GM20000 (cell line): ENCODE measurements at regions not wholly inside any gene's neighbourhood (a gene's known extent, or its start where the extent isn't known, plus 50 kb on each side); places are given as distances from the start of the nearest gene placed in this dataset.

ENCODE experiments used
- DNase-seq: peaks from one replicate; pipeline ENCODE4 v3.0.0; 2012; ENCODE audit warnings: low spot score
- TF ChIP-seq, protein P1 (sequence below): IDR thresholded peaks from 2 replicates; pipeline ENCODE4 v1.5.1; 2012; ENCODE audit warnings: mild to moderate bottlenecking, control low read depth; ENCODE audit errors: extremely low read depth, missing control alignments

DNA sequence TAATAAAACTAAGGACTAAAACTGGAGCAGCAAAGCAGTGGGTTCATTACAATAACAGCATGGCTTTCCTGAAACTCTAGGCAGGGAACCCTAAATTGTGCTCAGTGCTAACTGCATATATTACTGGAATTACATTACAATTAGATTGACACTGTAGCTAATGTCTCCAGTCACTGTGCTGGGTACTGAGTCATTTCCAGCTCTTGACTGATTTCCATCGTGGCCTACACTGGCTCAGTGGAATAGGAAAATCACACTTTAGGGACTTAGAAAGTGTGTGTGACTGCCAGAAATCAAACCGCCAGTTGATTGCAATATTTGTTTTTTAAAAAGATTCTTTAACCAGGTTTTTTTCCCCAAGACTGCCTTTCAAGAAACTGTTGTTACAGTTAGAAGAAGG, 1447.4 kb upstream of the GOT2 start:
- TF ChIP-seq, protein P1, sequence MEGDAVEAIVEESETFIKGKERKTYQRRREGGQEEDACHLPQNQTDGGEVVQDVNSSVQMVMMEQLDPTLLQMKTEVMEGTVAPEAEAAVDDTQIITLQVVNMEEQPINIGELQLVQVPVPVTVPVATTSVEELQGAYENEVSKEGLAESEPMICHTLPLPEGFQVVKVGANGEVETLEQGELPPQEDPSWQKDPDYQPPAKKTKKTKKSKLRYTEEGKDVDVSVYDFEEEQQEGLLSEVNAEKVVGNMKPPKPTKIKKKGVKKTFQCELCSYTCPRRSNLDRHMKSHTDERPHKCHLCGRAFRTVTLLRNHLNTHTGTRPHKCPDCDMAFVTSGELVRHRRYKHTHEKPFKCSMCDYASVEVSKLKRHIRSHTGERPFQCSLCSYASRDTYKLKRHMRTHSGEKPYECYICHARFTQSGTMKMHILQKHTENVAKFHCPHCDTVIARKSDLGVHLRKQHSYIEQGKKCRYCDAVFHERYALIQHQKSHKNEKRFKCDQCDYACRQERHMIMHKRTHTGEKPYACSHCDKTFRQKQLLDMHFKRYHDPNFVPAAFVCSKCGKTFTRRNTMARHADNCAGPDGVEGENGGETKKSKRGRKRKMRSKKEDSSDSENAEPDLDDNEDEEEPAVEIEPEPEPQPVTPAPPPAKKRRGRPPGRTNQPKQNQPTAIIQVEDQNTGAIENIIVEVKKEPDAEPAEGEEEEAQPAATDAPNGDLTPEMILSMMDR: no peak
- DNase-seq: no peak

GRCh38 chr16:60180609-60181008, 1446.5 kb upstream of the GOT2 start:
- TF ChIP-seq, protein P1: no peak
- DNase-seq: no peak

DNA sequence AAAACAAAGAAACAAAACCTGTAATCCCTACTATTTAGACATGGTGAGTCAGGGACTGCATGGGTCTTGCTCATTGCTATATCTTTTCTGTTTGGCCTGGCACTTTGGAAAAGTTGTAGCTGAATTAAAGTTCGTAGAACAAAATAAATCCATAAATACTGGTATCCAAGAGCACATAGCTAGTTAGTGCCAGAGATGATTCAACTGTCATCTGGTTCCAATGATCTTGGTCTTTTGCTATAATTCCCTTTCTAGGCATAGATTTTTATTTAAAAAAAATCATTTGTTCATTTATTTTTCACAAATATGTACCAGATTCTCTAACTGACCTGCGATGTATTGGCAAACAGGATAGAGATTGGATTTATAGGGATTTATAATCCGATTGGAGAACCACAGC, 1436.1 kb upstream of the GOT2 start:
- DNase-seq: no peak
- TF ChIP-seq, protein P1: no peak

- no peak for DNase-seq
These were observed 1432.0 kb upstream of the GOT2 start for GRCh38 chr16:60166111-60166510.

DNA sequence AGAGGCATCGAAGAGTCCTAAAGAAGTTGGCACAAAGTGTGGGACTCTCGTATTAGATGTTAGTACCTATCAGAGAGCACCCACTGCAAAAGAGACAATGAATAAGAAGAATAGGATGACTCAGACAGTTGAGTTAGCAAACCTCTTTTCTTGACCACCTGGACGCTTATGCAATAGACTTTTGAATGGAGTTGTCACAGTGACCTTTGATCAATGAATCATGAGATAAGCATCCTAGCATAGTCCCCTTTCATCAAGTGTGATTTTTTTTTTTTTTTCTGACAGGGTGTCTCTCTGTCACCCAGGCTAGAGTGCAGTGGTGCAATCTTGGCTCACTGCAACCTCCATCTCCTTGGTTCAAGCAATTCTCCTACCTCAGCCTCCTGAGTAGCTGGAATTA, 1417.9 kb upstream of the GOT2 start:
- no peak for DNase-seq
- TF ChIP-seq, protein P1: no peak

More at GRCh38 chr16:60166111-60166510, 1432.0 kb upstream of the GOT2 start:
- TF ChIP-seq, protein P1: no peak

DNA sequence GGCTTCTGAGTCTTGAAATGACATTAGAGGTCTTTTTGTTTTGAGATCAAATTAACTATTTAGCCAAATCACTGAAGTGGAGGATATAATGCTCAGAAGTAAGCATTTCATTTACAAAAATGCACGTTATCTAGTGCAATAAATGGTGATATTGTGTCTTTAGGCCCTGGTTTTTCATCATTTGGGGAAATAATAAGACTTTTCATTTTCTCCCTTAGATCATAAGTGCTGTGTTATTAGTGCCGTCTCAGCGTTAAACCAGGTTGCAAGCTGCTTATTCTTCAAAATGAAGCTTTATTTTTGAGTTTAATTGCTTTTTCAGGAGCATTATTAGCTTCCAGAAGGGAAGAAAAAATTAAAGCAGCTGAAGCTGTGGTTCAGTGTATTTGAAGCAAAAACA, 1416.8 kb upstream of the GOT2 start:
- TF ChIP-seq, protein P1: no peak
- DNase-seq: no peak

DNA sequence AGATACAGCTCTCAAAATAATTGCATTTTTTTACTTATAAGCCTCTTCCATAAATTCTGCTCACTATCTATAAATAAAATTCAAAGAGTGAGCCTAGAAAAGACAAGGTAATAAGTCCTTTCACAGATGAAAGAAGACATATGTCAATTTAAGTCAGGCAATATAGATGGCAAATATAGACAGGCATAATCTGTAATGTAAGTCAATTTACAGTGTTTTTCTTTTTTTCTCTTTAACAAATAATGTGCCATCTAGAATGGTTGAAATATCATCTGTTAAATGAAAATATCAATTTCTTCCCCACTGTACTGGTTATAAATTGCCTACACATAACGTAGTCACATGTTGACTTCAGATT, 1409.2 kb upstream of the GOT2 start:
- DNase-seq: no peak
- TF ChIP-seq, protein P1: no peak
